OCI-LY7 (cell line): ENCODE measurements at regions not wholly inside any gene's neighbourhood (a gene's known extent, or its start where the extent isn't known, plus 50 kb on each side); places are given as distances from the start of the nearest gene placed in this dataset.

Experiments used
- BruUV-seq: library from RNA; stranded (reverse); fragments of 400-500 nt; replicated peaks from 2 replicates; lab custom pipeline; 2021; lab: Mats Ljungman, UMichigan
- CTCF ChIA-PET: fragments of 300-600 bp; sonication (Branson Sonifier 250); formaldehyde crosslinking; loops from one replicate; lab custom pipeline; 2022; ENCODE audit warnings: antibody characterized with exemption; ENCODE audit not compliant: unreplicated experiment; lab: Charles Lee
- POLR2A ChIA-PET: fragments of 300-600 bp; sonication (Branson Sonifier 250); formaldehyde crosslinking; loops from one replicate; lab custom pipeline; 2022; ENCODE audit warnings: antibody characterized with exemption; lab: Charles Lee
- DNase-seq: peaks from one replicate; pipeline ENCODE4 v3.0.0-alpha.2; 2015; ENCODE audit warnings: low spot score
- H2AFZ ChIP-seq: fragments of 200-600 bp; sonication (generic), shearing (Covaris generic); 2 replicates; pipeline ENCODE4 v1.6.1; 2014; ENCODE audit warnings: mild to moderate bottlenecking, antibody characterized with exemption, low read length, moderate library complexity
- H3K27ac ChIP-seq: fragments of 200-600 bp; sonication (generic); 2 replicates; pipeline ENCODE4 v1.5.1; 2014; ENCODE audit warnings: mixed run types, low read depth, mild to moderate bottlenecking, moderate library complexity, low read length, inconsistent platforms; ENCODE audit not compliant: poor library complexity, severe bottlenecking
- H3K36me3 ChIP-seq: fragments of 200-600 bp; sonication (generic); 2 replicates; pipeline ENCODE4 v1.6.1; 2014; ENCODE audit warnings: mild to moderate bottlenecking, antibody characterized with exemption, low read length, moderate library complexity, mixed read lengths; ENCODE audit not compliant: insufficient read depth
- H3K4me1 ChIP-seq: fragments of 200-600 bp; sonication (generic); 2 replicates; pipeline ENCODE4 v1.5.1; 2014; ENCODE audit warnings: mild to moderate bottlenecking, low read length; ENCODE audit not compliant: insufficient read depth, poor library complexity, severe bottlenecking
- H3K4me2 ChIP-seq: fragments of 200-600 bp; sonication (generic); 2 replicates; pipeline ENCODE4 v1.6.1; 2014; ENCODE audit warnings: mild to moderate bottlenecking, low read length
- H3K4me3 ChIP-seq: fragments of 200-600 bp; sonication (generic); 2 replicates; pipeline ENCODE4 v1.5.1; 2014; ENCODE audit warnings: mild to moderate bottlenecking, low read depth, low read length; ENCODE audit not compliant: poor library complexity, severe bottlenecking
- H3K79me2 ChIP-seq: fragments of 200-600 bp; sonication (generic); 2 replicates; pipeline ENCODE4 v1.6.1; 2016; ENCODE audit warnings: low read depth, mild to moderate bottlenecking, low read length, moderate library complexity, mixed read lengths; ENCODE audit not compliant: insufficient read depth
- H3K9me2 ChIP-seq: fragments of 200-600 bp; sonication (generic); 2 replicates; pipeline ENCODE4 v1.6.1; 2016; ENCODE audit warnings: mild to moderate bottlenecking, low read length, mixed read lengths; ENCODE audit not compliant: insufficient read depth
- H3K9me3 ChIP-seq: fragments of 200-600 bp; sonication (generic); 2 replicates; pipeline ENCODE4 v1.6.1; 2014; ENCODE audit warnings: mild to moderate bottlenecking, mixed run types, low read length, mixed read lengths
- H4K20me1 ChIP-seq: fragments of 200-600 bp; sonication (generic); 2 replicates; pipeline ENCODE4 v1.6.1; 2014; ENCODE audit warnings: mild to moderate bottlenecking, antibody characterized with exemption, low read length, moderate library complexity, mixed read lengths; ENCODE audit not compliant: insufficient read depth
- EZH2phosphoT487 ChIP-seq: fragments of 200-600 bp; sonication (generic); IDR thresholded peaks from 2 replicates; pipeline ENCODE4 v1.6.1; 2018; ENCODE audit warnings: low read depth, borderline replicate concordance, mild to moderate bottlenecking, mixed run types, antibody characterized with exemption, low read length, moderate library complexity, mixed read lengths
- intact Hi-C: fragments of 100-400 bp; cut with micrococcal nuclease; formaldehyde crosslinking; loops from one replicate; pipeline ENCODE4 v1.10.0; 2022; ENCODE audit not compliant: unreplicated experiment
- TF ChIP-seq, protein P1 (sequence below): fragments of 200-600 bp; sonication (generic); conservative IDR thresholded peaks from 2 replicates; pipeline ENCODE4 v1.5.1; 2014; ENCODE audit warnings: mild to moderate bottlenecking, antibody characterized with exemption, low read length, moderate library complexity, mixed read lengths

DNA sequence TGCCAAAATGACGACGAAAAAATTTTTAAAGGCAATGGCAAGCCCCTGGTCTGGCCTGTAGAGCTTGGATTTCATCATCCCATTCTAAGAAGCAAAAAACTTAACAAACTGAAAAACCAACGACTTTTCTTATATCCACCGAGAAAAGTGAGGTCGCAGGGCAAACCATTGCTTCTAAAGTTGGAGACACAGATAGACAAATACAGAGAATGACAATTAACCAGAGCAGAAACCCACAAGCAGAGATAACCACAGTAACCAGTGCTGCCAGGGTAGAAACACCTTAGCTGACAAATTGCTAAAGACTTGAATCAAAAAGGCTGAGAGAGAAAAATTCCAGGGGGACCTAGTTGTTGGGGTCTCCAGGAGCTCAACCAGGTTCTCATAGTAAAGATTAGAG is 386.5 kb upstream of the SGO1 start:
- ChIA-PET POLR2A (no interaction called here), CTCF (no interaction called here)
- no peak overlapping the region for H2AFZ ChIP-seq
- DNase-seq = no peak
- H3K27ac ChIP-seq = no peak overlapping the region
- no peaks in the 10 kb centered on the region for H3K36me3 ChIP-seq
- TF ChIP-seq EZH2phosphoT487 = no peak
- TF ChIP-seq, protein P1, sequence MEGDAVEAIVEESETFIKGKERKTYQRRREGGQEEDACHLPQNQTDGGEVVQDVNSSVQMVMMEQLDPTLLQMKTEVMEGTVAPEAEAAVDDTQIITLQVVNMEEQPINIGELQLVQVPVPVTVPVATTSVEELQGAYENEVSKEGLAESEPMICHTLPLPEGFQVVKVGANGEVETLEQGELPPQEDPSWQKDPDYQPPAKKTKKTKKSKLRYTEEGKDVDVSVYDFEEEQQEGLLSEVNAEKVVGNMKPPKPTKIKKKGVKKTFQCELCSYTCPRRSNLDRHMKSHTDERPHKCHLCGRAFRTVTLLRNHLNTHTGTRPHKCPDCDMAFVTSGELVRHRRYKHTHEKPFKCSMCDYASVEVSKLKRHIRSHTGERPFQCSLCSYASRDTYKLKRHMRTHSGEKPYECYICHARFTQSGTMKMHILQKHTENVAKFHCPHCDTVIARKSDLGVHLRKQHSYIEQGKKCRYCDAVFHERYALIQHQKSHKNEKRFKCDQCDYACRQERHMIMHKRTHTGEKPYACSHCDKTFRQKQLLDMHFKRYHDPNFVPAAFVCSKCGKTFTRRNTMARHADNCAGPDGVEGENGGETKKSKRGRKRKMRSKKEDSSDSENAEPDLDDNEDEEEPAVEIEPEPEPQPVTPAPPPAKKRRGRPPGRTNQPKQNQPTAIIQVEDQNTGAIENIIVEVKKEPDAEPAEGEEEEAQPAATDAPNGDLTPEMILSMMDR = no peak
- no peaks in the 10 kb centered on the region for H3K4me1 ChIP-seq
- BruUV-seq = no TSS peak
- H3K9me3 ChIP-seq = no peaks in the 10 kb centered on the region
- H3K4me2 ChIP-seq = no peak overlapping the region
- H3K4me3 ChIP-seq = no peak overlapping the region
- intact Hi-C loops = no loop called here
- no peaks in the 10 kb centered on the region for H3K79me2 ChIP-seq
- no peaks in the 10 kb centered on the region for H4K20me1 ChIP-seq
- H3K9me2 ChIP-seq = no peaks in the 10 kb centered on the region

DNA sequence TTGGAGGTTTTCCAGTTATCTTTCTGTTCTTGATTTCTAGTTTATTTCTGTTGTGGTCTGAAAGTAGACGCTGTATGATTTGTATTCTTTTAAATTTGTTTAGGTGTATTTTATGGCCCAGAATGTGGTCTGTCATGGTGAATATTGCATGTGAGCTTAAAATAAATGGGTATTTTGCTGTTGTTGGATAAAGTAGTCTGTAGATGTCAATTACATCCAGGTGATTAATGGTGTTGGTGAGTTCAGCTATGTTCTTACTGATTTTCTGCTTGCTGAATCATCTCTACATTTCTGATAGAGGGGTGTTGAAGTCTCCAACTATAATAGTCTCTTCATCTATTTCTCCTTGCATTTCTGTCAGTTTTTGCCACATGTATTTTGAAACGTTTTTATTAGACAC is 383.3 kb upstream of the SGO1 start:
- CTCF ChIA-PET = no interaction called here
- Histone ChIP-seq H4K20me1 (no peaks in the 10 kb centered on the region), H3K27ac (no peak overlapping the region), H3K79me2 (no peaks in the 10 kb centered on the region), H3K9me3 (no peaks in the 10 kb centered on the region), H2AFZ (no peak overlapping the region), H3K9me2 (no peaks in the 10 kb centered on the region), H3K4me1 (no peaks in the 10 kb centered on the region), H3K36me3 (no peaks in the 10 kb centered on the region), H3K4me2 (no peak overlapping the region), H3K4me3 (no peak overlapping the region)
- intact Hi-C loops = no loop called here
- POLR2A ChIA-PET = interaction anchor here (0.8 kb wide), 1 partner anchor 10 kb away, joined by 3 read pairs; no protein-coding TSS in a partner anchor
- no TSS peak for BruUV-seq
- TF ChIP-seq, protein P1 = no peak
- no peak for TF ChIP-seq EZH2phosphoT487
- DNase-seq = no peak

DNA sequence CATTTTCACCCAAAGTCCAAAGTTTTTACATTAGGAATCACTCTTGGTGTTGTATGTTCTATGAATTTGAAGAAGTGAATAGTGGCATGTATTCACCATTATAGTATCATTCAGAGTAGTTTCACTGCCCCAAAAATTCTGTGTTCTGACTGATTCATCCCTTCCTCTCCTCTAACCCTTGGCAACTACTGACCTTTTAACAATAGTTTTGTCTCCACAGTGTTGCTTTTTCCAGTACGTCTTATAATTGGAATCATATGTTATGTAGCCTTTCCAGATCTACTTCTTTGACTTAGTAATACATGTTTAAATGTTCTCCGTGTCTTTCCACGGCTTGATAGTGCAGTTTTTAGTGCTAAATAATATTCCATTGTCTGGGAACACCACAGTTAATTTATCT is 379.0 kb upstream of the SGO1 start:
- intact Hi-C loops = no loop called here
- DNase-seq = no peak
- ChIA-PET CTCF (no interaction called here), POLR2A (no interaction called here)
- Histone ChIP-seq H3K9me3 (no peaks in the 10 kb centered on the region), H3K36me3 (no peaks in the 10 kb centered on the region), H3K9me2 (no peaks in the 10 kb centered on the region), H2AFZ (no peak overlapping the region), H3K27ac (no peak overlapping the region), H3K4me1 (no peaks in the 10 kb centered on the region), H4K20me1 (no peaks in the 10 kb centered on the region), H3K79me2 (no peaks in the 10 kb centered on the region), H3K4me2 (no peak overlapping the region), H3K4me3 (no peak overlapping the region)
- no TSS peak for BruUV-seq
- no peak for TF ChIP-seq EZH2phosphoT487
- TF ChIP-seq, protein P1 = no peak
